ENCODE measurements at regions not wholly inside any gene's neighbourhood (a gene's known extent, or its start where the extent isn't known, plus 50 kb on each side); places are given as distances from the start of the nearest gene placed in this dataset.

GRCh38 chr12:61987173-61987572, 273.0 kb upstream of the USP15 start:
- Histone ChIP-seq H3K4me2 (ENCODE audit: control insufficient read depth, extremely low read depth, insufficient read depth, low read depth, low read length) (no peak overlapping the region), H4K20me1 (ENCODE audit: control insufficient read depth, extremely low read depth, insufficient read depth, low read length) (no peaks in the 10 kb centered on the region), H2AFZ (ENCODE audit: control insufficient read depth, low read length) (no peak overlapping the region), H3K4me1 (ENCODE audit: control insufficient read depth, extremely low read depth, insufficient read depth, low read length) (no peaks in the 10 kb centered on the region), H3K27me3 (ENCODE audit: control insufficient read depth, extremely low read depth, insufficient read depth, low read length) (no peaks in the 10 kb centered on the region), H3K79me2 (ENCODE audit: control insufficient read depth, insufficient read depth, low read length) (no peaks in the 10 kb centered on the region), H3K9me1 (ENCODE audit: control insufficient read depth, extremely low read depth, insufficient read depth, low read length) (no peaks in the 10 kb centered on the region), H3K27ac (ENCODE audit: control insufficient read depth, insufficient read depth, low read length) (no peak overlapping the region), H3K4me3 (ENCODE audit: control insufficient read depth in 2 of 3, extremely low read depth in 1 of 3, insufficient read depth in 2 of 3, low read depth in 1 of 3, low read length in 3 of 3) (no peak overlapping the region), H3K9ac (ENCODE audit: control insufficient read depth, extremely low read depth, insufficient read depth, low read length) (no peak overlapping the region), H3K9me3 (ENCODE audit: control insufficient read depth, low read depth, low read length) (no peaks in the 10 kb centered on the region), H3K36me3 (ENCODE audit: control insufficient read depth in 2 of 2, extremely low read depth in 1 of 2, insufficient read depth in 2 of 2, low read length in 2 of 2) (no peaks in the 10 kb centered on the region)
- TF ChIP-seq, protein P1, sequence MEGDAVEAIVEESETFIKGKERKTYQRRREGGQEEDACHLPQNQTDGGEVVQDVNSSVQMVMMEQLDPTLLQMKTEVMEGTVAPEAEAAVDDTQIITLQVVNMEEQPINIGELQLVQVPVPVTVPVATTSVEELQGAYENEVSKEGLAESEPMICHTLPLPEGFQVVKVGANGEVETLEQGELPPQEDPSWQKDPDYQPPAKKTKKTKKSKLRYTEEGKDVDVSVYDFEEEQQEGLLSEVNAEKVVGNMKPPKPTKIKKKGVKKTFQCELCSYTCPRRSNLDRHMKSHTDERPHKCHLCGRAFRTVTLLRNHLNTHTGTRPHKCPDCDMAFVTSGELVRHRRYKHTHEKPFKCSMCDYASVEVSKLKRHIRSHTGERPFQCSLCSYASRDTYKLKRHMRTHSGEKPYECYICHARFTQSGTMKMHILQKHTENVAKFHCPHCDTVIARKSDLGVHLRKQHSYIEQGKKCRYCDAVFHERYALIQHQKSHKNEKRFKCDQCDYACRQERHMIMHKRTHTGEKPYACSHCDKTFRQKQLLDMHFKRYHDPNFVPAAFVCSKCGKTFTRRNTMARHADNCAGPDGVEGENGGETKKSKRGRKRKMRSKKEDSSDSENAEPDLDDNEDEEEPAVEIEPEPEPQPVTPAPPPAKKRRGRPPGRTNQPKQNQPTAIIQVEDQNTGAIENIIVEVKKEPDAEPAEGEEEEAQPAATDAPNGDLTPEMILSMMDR (optimal IDR thresholded peaks at IDR 0.05 in 1 of 3, IDR thresholded peaks at IDR 0.05 in 1 of 3, conservative IDR thresholded peaks at IDR 0.05 in 1 of 3; ENCODE audit: extremely low read depth in 1 of 3, insufficient read depth in 2 of 3, low read length in 3 of 3), result no peak
- no peak for TF ChIP-seq EZH2 (IDR thresholded peaks at IDR 0.05; ENCODE audit: low read length)
- dilution Hi-C loops (cut with MboI; ENCODE audit: extremely low pct_ligation_motif_present, low sequenced_read_pairs), result no loop called here
- FAIRE-seq (no peak), DNase-seq (ENCODE audit: low read depth, low spot score) (no peak)

- no peaks in the 10 kb centered on the region for H3K36me3 ChIP-seq (ENCODE audit: control insufficient read depth in 2 of 2, extremely low read depth in 1 of 2, insufficient read depth in 2 of 2, low read length in 2 of 2)
- no peak overlapping the region for H3K4me3 ChIP-seq (ENCODE audit: control insufficient read depth in 2 of 3, extremely low read depth in 1 of 3, insufficient read depth in 2 of 3, low read depth in 1 of 3, low read length in 3 of 3)
- H3K79me2 ChIP-seq (ENCODE audit: control insufficient read depth, insufficient read depth, low read length), result no peaks in the 10 kb centered on the region
- H3K27ac ChIP-seq (ENCODE audit: control insufficient read depth, insufficient read depth, low read length), result no peak overlapping the region
- dilution Hi-C loops (cut with MboI; ENCODE audit: extremely low pct_ligation_motif_present, low sequenced_read_pairs), result no loop called here
- no peaks in the 10 kb centered on the region for H3K4me1 ChIP-seq (ENCODE audit: control insufficient read depth, extremely low read depth, insufficient read depth, low read length)
- no peaks in the 10 kb centered on the region for H4K20me1 ChIP-seq (ENCODE audit: control insufficient read depth, extremely low read depth, insufficient read depth, low read length)
- H3K9ac ChIP-seq (ENCODE audit: control insufficient read depth, extremely low read depth, insufficient read depth, low read length), result no peak overlapping the region
- no peak overlapping the region for H2AFZ ChIP-seq (ENCODE audit: control insufficient read depth, low read length)
- TF ChIP-seq, protein P1 (optimal IDR thresholded peaks at IDR 0.05 in 1 of 3, IDR thresholded peaks at IDR 0.05 in 1 of 3, conservative IDR thresholded peaks at IDR 0.05 in 1 of 3; ENCODE audit: extremely low read depth in 1 of 3, insufficient read depth in 2 of 3, low read length in 3 of 3), result no peak
- TF ChIP-seq EZH2 (IDR thresholded peaks at IDR 0.05; ENCODE audit: low read length), result no peak
- DNase-seq (ENCODE audit: low read depth, low spot score), result no peak
- no peaks in the 10 kb centered on the region for H3K9me1 ChIP-seq (ENCODE audit: control insufficient read depth, extremely low read depth, insufficient read depth, low read length)
- H3K9me3 ChIP-seq (ENCODE audit: control insufficient read depth, low read depth, low read length), result no peaks in the 10 kb centered on the region
- no peak overlapping the region for H3K4me2 ChIP-seq (ENCODE audit: control insufficient read depth, extremely low read depth, insufficient read depth, low read depth, low read length)
- no peak for FAIRE-seq
- H3K27me3 ChIP-seq (ENCODE audit: control insufficient read depth, extremely low read depth, insufficient read depth, low read length), result no peaks in the 10 kb centered on the region
Measured at GRCh38 chr12:61991661-61992060, 268.5 kb upstream of the USP15 start.
